ENCODE measurements at regions not wholly inside any gene's neighbourhood (a gene's known extent, or its start where the extent isn't known, plus 50 kb on each side); places are given as distances from the start of the nearest gene placed in this dataset.

DNA sequence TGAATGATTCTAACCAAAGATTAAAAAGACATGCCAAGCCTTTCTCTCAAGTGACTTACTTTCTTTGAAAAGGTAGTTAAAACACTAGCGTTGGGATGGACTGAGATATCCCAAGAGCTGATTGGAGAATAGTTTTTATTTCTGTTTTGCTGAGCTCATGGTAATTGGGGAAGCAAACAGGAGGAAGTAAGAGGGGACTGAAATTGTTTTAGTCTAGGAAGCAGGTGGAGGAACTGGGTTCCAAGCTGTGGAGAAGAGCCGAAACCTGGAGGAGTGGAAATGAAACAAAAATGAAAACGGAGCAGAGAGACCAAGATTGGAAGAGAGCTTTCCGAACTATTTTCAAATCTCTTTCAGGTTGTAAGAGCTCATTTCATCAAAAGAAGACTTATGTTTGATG is 59.9 kb upstream of the TENT5A start:
- DNase-seq: no peak

DNA sequence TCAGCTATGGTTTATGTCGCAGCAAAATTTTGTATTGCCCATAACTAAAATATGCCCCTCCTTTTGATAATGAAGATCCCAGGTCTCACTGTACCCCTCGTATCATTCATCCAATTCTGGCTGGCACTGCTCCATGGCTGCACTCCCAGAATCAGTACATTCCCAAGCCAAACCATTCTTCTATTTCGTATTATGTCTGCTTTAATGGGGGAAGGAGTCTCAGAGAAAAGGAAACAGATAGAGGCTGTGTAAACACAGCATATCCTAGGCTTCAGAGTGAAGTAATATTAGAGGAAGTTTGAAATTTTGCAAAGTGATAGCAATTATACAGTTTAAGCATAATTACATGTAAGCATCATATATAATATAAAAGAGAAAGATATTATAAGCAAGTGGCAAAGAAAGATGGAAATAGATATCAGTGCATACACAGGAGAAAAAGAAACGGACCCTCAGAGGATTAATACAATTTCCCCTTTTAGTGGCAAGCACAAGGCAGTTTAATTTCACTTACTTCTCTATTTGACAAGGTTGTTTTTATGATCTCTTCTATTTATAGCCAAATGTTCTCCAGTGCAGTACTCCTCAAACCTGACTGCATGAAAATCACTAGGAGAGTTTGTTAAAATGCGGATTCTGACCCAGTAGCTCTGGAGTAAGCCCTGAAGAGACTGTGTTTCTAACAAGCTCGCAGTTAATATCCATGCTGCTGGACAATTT is 56.5 kb upstream of the TENT5A start:
- no peak for DNase-seq

DNA sequence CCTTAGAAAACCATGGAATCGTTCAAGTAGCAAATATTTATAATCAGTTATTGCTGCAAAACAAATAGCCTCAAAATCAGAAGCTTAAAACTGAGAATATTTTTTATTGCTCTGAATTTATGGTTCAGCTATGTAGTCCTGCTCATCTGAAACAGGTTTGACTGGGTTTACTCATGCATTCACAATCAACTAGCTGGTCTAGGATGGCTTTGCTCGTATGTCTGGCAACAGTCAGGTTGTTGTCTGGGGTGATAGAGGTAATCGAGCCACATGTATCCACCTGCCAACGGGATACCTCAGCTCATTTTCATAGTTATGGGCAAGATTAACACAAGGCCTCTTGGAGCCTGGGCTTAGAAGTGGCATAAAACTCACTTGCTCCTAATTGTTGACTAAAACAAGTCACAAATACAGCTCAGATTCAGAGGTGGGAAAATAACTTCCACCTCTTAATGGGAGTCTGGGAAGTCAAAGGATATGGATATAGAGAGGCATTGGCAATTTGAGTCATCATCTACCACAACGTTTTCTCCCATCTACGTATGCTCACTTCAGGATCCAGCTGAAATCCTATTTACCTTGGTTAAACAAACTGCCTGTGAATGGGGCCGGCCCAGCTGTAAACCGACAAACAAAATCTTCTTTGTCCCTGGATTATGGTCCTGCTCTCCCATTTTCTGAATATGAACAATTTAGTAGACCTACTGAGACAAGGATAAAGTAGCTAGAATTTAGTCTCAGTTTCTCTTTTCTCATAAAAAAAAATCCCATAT is 54.5 kb upstream of the TENT5A start:
- no peak for DNase-seq

DNA sequence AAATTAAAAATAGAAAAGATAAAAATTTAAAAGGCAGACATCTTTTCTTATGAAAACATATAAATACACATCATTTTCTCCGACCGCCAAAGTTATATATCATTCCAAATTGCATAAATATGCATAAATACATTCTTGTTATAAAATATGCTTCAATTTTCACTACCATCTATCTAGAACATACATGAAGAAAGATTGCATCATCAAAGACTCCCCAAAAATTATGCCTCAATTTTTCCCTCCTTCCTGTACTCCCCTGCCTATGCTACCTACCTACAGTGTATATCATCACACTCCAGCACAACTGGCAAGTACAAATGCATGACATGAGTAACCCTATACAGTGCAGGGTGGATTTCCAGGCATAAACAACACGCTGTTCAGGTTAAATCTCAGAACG is 49.9 kb upstream of the TENT5A start:
- no peak for DNase-seq

Data from fibroblast of skin of right biceps (primary cell).